Thyroid gland (tissue), 4 donors: ENCODE measurements at regions not wholly inside any gene's neighbourhood (a gene's known extent, or its start where the extent isn't known, plus 50 kb on each side); places are given as distances from the start of the nearest gene placed in this dataset.

Source experiments
- DNase-seq, 2 donors: peaks; one replicate each; pipeline ENCODE4 v3.0.0-alpha.2; 2019
- H3K27ac ChIP-seq, 3 donors: fragments of 200-600 bp; sonication (generic); 1 replicate in 2 of 3; 2 replicates in 1 of 3; pipeline ENCODE4 v1.5.1; 2016 to 2019; ENCODE audit warnings: mild to moderate bottlenecking in 1 of 3, moderate library complexity in 1 of 3
- H3K27me3 ChIP-seq: fragments of 200-600 bp; sonication (generic); one replicate; pipeline ENCODE4 v1.5.1; 2019
- H3K36me3 ChIP-seq, 2 donors: fragments of 200-600 bp; sonication (generic); one replicate each; pipeline ENCODE4 v1.5.1; 2016 to 2019
- H3K4me1 ChIP-seq, 2 donors: fragments of 200-600 bp; sonication (generic); one replicate each; pipeline ENCODE4 v1.5.1; 2017 to 2019
- H3K4me3 ChIP-seq, 3 donors: fragments of 200-600 bp; sonication (generic); replicated peaks in 1 of 3; 1 replicate in 2 of 3; 2 replicates in 1 of 3; pipeline ENCODE4 v1.5.1; 2016; ENCODE audit warnings: mild to moderate bottlenecking in 1 of 3
- H3K9me3 ChIP-seq: fragments of 200-600 bp; sonication (generic); one replicate; pipeline ENCODE4 v1.5.1; 2017
- CTCF ChIP-seq, 6 experiments: fragments of 200-600 bp in 3 of 6; fragments of 450-650 bp in 3 of 6; sonication (generic) in 3 of 6; IDR thresholded peaks; one replicate each; pipeline ENCODE4 v1.5.1; 2016 to 2019; ENCODE audit warnings: antibody characterized with exemption in 6 of 6, mild to moderate bottlenecking in 2 of 6, inconsistent platforms in 1 of 6, moderate library complexity in 1 of 6
- POLR2A ChIP-seq, 2 donors: fragments of 450-650 bp; IDR thresholded peaks; one replicate each; pipeline ENCODE4 v1.6.1; 2017; ENCODE audit warnings: antibody characterized with exemption in 2 of 2, mild to moderate bottlenecking in 2 of 2, moderate library complexity in 1 of 2
- whole genome bisulfite sequencing, 2 donors: methylation state at CpG; one replicate each; pipeline ENCODE4 v1.1.5; 2017; 5-methylcytosine and 5-hydroxymethylcytosine counted together
- intact Hi-C: fragments of 100-400 bp; cut with DNase I; formaldehyde crosslinking; loops from one replicate; pipeline ENCODE4 v1.15.1; 2023

GRCh38 chr6:85250586-85251220, 199.2 kb upstream of the NT5E start:
- intact Hi-C loops: no loop called here
- Histone ChIP-seq H3K36me3 (no peaks in the 10 kb centered on the region), H3K27me3 (no peaks in the 10 kb centered on the region), H3K4me1 (no peaks in the 10 kb centered on the region), H3K27ac (no peak overlapping the region), H3K4me3 (no peak overlapping the region), H3K9me3 (no peaks in the 10 kb centered on the region)
- DNase-seq: no peak
- no peak for TF ChIP-seq CTCF (IDR thresholded peaks at IDR 0.05)
- TF ChIP-seq POLR2A (IDR thresholded peaks at IDR 0.05): no peak
- WGBS, 2 donors: 61 to 68% methylated on average over 5 of the region's 5 CpGs

GRCh38 chr6:85245004-85245403, 204.9 kb upstream of the NT5E start:
- H3K27me3 ChIP-seq: no peaks in the 10 kb centered on the region
- no peak overlapping the region for H3K4me3 ChIP-seq
- intact Hi-C loops: no loop called here
- WGBS, 2 donors: 85 to 88% methylated on average over 3 of the region's 3 CpGs
- no peaks in the 10 kb centered on the region for H3K4me1 ChIP-seq
- no peak overlapping the region for H3K27ac ChIP-seq
- no peaks in the 10 kb centered on the region for H3K36me3 ChIP-seq
- H3K9me3 ChIP-seq: no peaks in the 10 kb centered on the region
- DNase-seq: no peak
- TF ChIP-seq CTCF (IDR thresholded peaks at IDR 0.05): no peak
- TF ChIP-seq POLR2A (IDR thresholded peaks at IDR 0.05): no peak

DNA sequence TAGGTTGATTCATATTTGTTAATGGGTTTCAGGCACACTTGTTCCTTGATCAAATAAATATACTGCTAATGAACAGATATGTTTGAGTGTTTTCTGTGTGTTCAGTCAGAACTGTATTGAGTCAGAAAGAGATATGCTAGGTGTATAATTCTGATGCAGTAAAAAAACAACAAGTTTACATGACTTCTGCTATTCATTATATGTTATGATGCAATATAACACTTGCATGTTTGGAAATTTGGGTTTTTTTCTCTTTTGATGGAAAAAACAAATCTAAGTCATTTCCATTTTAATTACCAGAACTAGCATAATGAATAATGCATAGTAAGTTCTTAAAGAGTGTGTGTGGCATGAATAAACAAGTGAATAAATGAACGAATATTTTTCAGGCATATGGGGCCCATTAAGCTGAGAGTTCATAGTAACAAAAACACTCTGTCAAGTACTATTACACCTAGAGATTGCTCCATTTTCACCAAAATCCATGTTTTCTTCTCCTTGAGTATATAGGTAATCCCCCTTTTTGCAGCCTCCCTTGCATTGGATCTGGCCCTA, 208.3 kb upstream of the NT5E start:
- intact Hi-C loops: no loop called here
- Histone ChIP-seq H3K27ac (no peak overlapping the region), H3K9me3 (no peaks in the 10 kb centered on the region), H3K27me3 (no peaks in the 10 kb centered on the region), H3K4me1 (no peaks in the 10 kb centered on the region), H3K36me3 (no peaks in the 10 kb centered on the region), H3K4me3 (no peak overlapping the region)
- no peak for TF ChIP-seq POLR2A (IDR thresholded peaks at IDR 0.05)
- TF ChIP-seq CTCF (IDR thresholded peaks at IDR 0.05): no peak
- no peak for DNase-seq
- WGBS, 2 donors: 81% methylated on average over 1 of the region's 1 CpG

GRCh38 chr6:85240787-85241385, 209.0 kb upstream of the NT5E start:
- TF ChIP-seq CTCF (IDR thresholded peaks at IDR 0.05) (no peak), POLR2A (IDR thresholded peaks at IDR 0.05) (no peak)

GRCh38 chr6:85237478-85237877, 212.4 kb upstream of the NT5E start:
- Histone ChIP-seq H3K4me3 (no peak overlapping the region), H3K4me1 (no peaks in the 10 kb centered on the region), H3K9me3 (no peaks in the 10 kb centered on the region), H3K27me3 (no peaks in the 10 kb centered on the region), H3K36me3 (no peaks in the 10 kb centered on the region), H3K27ac (no peak overlapping the region)
- intact Hi-C loops: no loop called here
- TF ChIP-seq CTCF (IDR thresholded peaks at IDR 0.05) (no peak), POLR2A (IDR thresholded peaks at IDR 0.05) (no peak)
- 68 to 71% methylated on average over 3 of the region's 3 CpGs for WGBS, 2 donors
- DNase-seq: no peak

More at GRCh38 chr6:85240787-85241385, 209.0 kb upstream of the NT5E start:
- H3K4me1 ChIP-seq: no peaks in the 10 kb centered on the region
- DNase-seq: no peak
- H3K27me3 ChIP-seq: no peaks in the 10 kb centered on the region
- WGBS, 2 donors: 67 to 81% methylated on average over 1 of the region's 1 CpG
- no peaks in the 10 kb centered on the region for H3K9me3 ChIP-seq
- H3K36me3 ChIP-seq: no peaks in the 10 kb centered on the region
- H3K27ac ChIP-seq: no peak overlapping the region
- H3K4me3 ChIP-seq: no peak overlapping the region
- intact Hi-C loops: no loop called here
